Endothelial cell of umbilical vein (primary cell): ENCODE measurements at regions not wholly inside any gene's neighbourhood (a gene's known extent, or its start where the extent isn't known, plus 50 kb on each side); places are given as distances from the start of the nearest gene placed in this dataset.

Experiments used
- BruUV-seq: library from RNA; stranded (reverse); fragments of 400-500 nt; replicated peaks from 2 replicates; lab custom pipeline; 2021; lab: Mats Ljungman, UMichigan
- CTCF ChIA-PET: fragments of 300-600, 350-600 bp; sonication (Branson Sonifier 250); formaldehyde crosslinking; loops from one replicate; lab custom pipeline; 2021; ENCODE audit warnings: antibody characterized with exemption, inconsistent platforms; lab: Charles Lee
- POLR2A ChIA-PET: fragments of 300-600, 350-600 bp; sonication (Branson Sonifier 250); formaldehyde crosslinking; loops from one replicate; lab custom pipeline; 2021; ENCODE audit warnings: antibody characterized with exemption, inconsistent platforms; lab: Charles Lee
- DNase-seq: peaks from one replicate; pipeline ENCODE4 v3.0.0-alpha.2; 2011; ENCODE audit warnings: low read depth, low spot score
- FAIRE-seq: peaks from 2 replicates; lab custom pipeline; 2011; peaks lifted over from hg19 to GRCh38; lab: Jason Lieb, UNC
- H2AFZ ChIP-seq: 2 replicates; pipeline ENCODE4 v1.6.0; 2012; ENCODE audit warnings: low read depth, low read length, control low read depth, inconsistent platforms
- H3K27ac ChIP-seq: 2 replicates; pipeline ENCODE4 v1.5.1; 2011; ENCODE audit warnings: low read depth, mild to moderate bottlenecking, control low read depth, low read length, moderate library complexity; ENCODE audit not compliant: insufficient read depth
- H3K27me3 ChIP-seq, 2 experiments: 2 replicates each; pipeline versions ENCODE4 v1.6.0 to v1.6.1; 2011; ENCODE audit warnings: low read length in 2 of 2, mixed read lengths in 1 of 2; ENCODE audit not compliant: control insufficient read depth in 2 of 2, insufficient read depth in 2 of 2
- H3K36me3 ChIP-seq, 2 experiments: 2 replicates in 1 of 2; 3 replicates in 1 of 2; pipeline ENCODE4 v1.5.1; 2011; ENCODE audit warnings: low read length in 2 of 2, mild to moderate bottlenecking in 1 of 2, moderate library complexity in 1 of 2; ENCODE audit not compliant: control insufficient read depth in 2 of 2, insufficient read depth in 2 of 2; ENCODE audit errors: extremely low read depth in 1 of 2
- H3K4me1 ChIP-seq: 3 replicates; pipeline ENCODE4 v1.5.1; 2011; ENCODE audit warnings: mild to moderate bottlenecking, low read length; ENCODE audit not compliant: control insufficient read depth, insufficient read depth; ENCODE audit errors: extremely low read depth
- H3K4me2 ChIP-seq: 2 replicates; pipeline ENCODE4 v1.6.1; 2011; ENCODE audit warnings: low read length, control low read depth, mixed read lengths; ENCODE audit not compliant: insufficient read depth
- H3K4me3 ChIP-seq, 3 experiments: fragments of 200-600 bp in 1 of 3; sonication (generic), shearing (Covaris generic) in 1 of 3; replicated peaks in 1 of 3; 2 replicates each; pipeline ENCODE4 v1.5.1; 2011 to 2016; ENCODE audit warnings: control low read depth in 3 of 3, low read length in 3 of 3, mild to moderate bottlenecking in 2 of 3, inconsistent platforms in 1 of 3, low read depth in 1 of 3, moderate library complexity in 1 of 3; ENCODE audit not compliant: insufficient read depth in 1 of 3
- H3K79me2 ChIP-seq: 2 replicates; pipeline ENCODE4 v1.6.0; 2012; ENCODE audit warnings: low read length, inconsistent platforms; ENCODE audit not compliant: control insufficient read depth, insufficient read depth
- H3K9ac ChIP-seq: replicated peaks from 2 replicates; pipeline ENCODE3; 2011; ENCODE audit warnings: low read length, control low read depth; ENCODE audit not compliant: insufficient read depth; ENCODE audit errors: extremely low read depth
- H3K9me1 ChIP-seq: replicated peaks from 3 replicates; pipeline ENCODE4 v1.6.0; 2011; ENCODE audit warnings: mild to moderate bottlenecking, low read length; ENCODE audit not compliant: control insufficient read depth, insufficient read depth; ENCODE audit errors: extremely low read depth
- H3K9me3 ChIP-seq: replicated peaks from 2 replicates; pipeline ENCODE4 v1.5.1; 2012; ENCODE audit warnings: low read length, inconsistent platforms; ENCODE audit not compliant: control insufficient read depth, insufficient read depth
- H4K20me1 ChIP-seq: replicated peaks from 2 replicates; pipeline ENCODE3; 2011; ENCODE audit warnings: mild to moderate bottlenecking, low read length; ENCODE audit not compliant: control insufficient read depth, insufficient read depth; ENCODE audit errors: extremely low read depth
- EZH2 ChIP-seq: IDR thresholded peaks from 2 replicates; pipeline ENCODE4 v1.6.1; 2012; ENCODE audit warnings: borderline replicate concordance, low read depth, mild to moderate bottlenecking, moderate library complexity, low read length, inconsistent platforms; ENCODE audit not compliant: severe bottlenecking
- FOS ChIP-seq: IDR thresholded peaks from 2 replicates; pipeline ENCODE4 v1.6.1; 2011; ENCODE audit warnings: mild to moderate bottlenecking, low read length, moderate library complexity, borderline replicate concordance; ENCODE audit not compliant: insufficient read depth
- GATA2 ChIP-seq: IDR thresholded peaks from 2 replicates; pipeline ENCODE4 v1.7.0; 2011; ENCODE audit warnings: low read depth, mild to moderate bottlenecking, moderate library complexity, mixed read lengths, low read length; ENCODE audit not compliant: insufficient read length, insufficient read depth
- JUN ChIP-seq: IDR thresholded peaks from 2 replicates; pipeline ENCODE4 v1.6.1; 2011; ENCODE audit warnings: borderline replicate concordance, low read depth; ENCODE audit not compliant: insufficient read length, insufficient read depth
- MYC ChIP-seq: IDR thresholded peaks from one replicate; pipeline ENCODE4 v1.6.1; 2011; ENCODE audit warnings: mild to moderate bottlenecking, low read depth, low read length
- POLR2A ChIP-seq: IDR thresholded peaks from 2 replicates; pipeline ENCODE4 v1.6.1; 2012; ENCODE audit warnings: low read depth, mild to moderate bottlenecking, control low read depth, low read length
- POLR2AphosphoS5 ChIP-seq: IDR thresholded peaks from 2 replicates; pipeline ENCODE4 v1.6.1; 2012; ENCODE audit warnings: low read depth, mild to moderate bottlenecking, control low read depth, low read length, moderate library complexity; ENCODE audit not compliant: insufficient read depth
- dilution Hi-C: fragments of 300-500 bp; cut with MboI; formaldehyde crosslinking; loops from one replicate; pipeline ENCODE4 v1.15.0; 2019; ENCODE audit warnings: low sequenced_read_pairs; ENCODE audit not compliant: extremely low pct_ligation_motif_present
- intact Hi-C: fragments of 100-400 bp; cut with micrococcal nuclease; formaldehyde crosslinking; loops from one replicate; pipeline ENCODE4 v1.10.0; 2022
- TF ChIP-seq, protein P1 (sequence below), 2 donors: IDR thresholded peaks; 1 replicate in 1 of 2; 2 replicates in 1 of 2; pipeline ENCODE4 v1.5.1; 2011; ENCODE audit warnings: low read length in 2 of 2, mild to moderate bottlenecking in 2 of 2, moderate library complexity in 2 of 2, control low read depth in 1 of 2, inconsistent platforms in 1 of 2, low read depth in 1 of 2; ENCODE audit not compliant: insufficient read depth in 1 of 2; ENCODE audit errors: extremely low read depth in 1 of 2
- TF ChIP-seq, protein P2 (sequence below): IDR thresholded peaks from 2 replicates; pipeline ENCODE4 v1.6.1; 2011; ENCODE audit not compliant: insufficient read depth, insufficient read length

DNA sequence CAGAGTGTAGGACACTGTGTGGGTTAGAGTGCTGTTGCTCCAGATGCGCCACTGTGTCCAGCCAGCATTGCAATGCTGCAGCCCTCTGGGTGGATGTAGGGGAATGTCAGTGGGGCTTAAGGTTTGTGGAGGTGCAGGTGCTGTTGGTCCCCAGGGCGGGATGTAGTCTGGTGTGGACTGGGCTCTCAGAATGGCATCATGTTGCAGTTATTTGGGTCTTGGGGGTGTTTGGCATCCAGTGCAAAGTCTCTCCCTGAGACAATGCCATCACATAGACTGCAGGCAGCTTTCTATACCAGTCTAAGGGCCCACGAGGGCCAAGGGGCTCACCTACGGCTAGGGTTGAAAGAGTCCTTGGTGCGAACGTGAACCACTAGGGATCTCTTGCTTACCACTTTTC is 275.3 kb downstream of the SOX11 start:
- Histone ChIP-seq H4K20me1 (no peaks in the 10 kb centered on the region), H3K4me3 (no peak overlapping the region), H3K9ac (no peak overlapping the region), H3K36me3 (no peaks in the 10 kb centered on the region), H3K27me3 (no peaks in the 10 kb centered on the region), H3K9me1 (no peaks in the 10 kb centered on the region), H3K79me2 (no peaks in the 10 kb centered on the region), H3K27ac (no peak overlapping the region), H3K4me2 (no peak overlapping the region), H3K9me3 (peaks cover 4% of the 10 kb centered on the region), H3K4me1 (no peaks in the 10 kb centered on the region), H2AFZ (no peak overlapping the region)
- intact Hi-C loops (no loop called here), dilution Hi-C loops (no loop called here)
- TF ChIP-seq GATA2 = no peak
- TF ChIP-seq POLR2AphosphoS5 = no peak
- TF ChIP-seq, protein P1, sequence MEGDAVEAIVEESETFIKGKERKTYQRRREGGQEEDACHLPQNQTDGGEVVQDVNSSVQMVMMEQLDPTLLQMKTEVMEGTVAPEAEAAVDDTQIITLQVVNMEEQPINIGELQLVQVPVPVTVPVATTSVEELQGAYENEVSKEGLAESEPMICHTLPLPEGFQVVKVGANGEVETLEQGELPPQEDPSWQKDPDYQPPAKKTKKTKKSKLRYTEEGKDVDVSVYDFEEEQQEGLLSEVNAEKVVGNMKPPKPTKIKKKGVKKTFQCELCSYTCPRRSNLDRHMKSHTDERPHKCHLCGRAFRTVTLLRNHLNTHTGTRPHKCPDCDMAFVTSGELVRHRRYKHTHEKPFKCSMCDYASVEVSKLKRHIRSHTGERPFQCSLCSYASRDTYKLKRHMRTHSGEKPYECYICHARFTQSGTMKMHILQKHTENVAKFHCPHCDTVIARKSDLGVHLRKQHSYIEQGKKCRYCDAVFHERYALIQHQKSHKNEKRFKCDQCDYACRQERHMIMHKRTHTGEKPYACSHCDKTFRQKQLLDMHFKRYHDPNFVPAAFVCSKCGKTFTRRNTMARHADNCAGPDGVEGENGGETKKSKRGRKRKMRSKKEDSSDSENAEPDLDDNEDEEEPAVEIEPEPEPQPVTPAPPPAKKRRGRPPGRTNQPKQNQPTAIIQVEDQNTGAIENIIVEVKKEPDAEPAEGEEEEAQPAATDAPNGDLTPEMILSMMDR (IDR thresholded peaks at IDR 0.05; ENCODE audit: extremely low read depth in 1 of 2, insufficient read depth in 1 of 2, low read depth in 1 of 2, low read length in 2 of 2) = no peak
- TF ChIP-seq MYC = no peak
- TF ChIP-seq, protein P2, sequence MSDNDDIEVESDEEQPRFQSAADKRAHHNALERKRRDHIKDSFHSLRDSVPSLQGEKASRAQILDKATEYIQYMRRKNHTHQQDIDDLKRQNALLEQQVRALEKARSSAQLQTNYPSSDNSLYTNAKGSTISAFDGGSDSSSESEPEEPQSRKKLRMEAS = no peak
- TF ChIP-seq JUN = no peak
- TF ChIP-seq POLR2A = no peak
- no peak for TF ChIP-seq EZH2
- no peak for TF ChIP-seq FOS
- FAIRE-seq (no peak), DNase-seq (no peak)
- no TSS peak for BruUV-seq
- CTCF ChIA-PET = no interaction called here
- POLR2A ChIA-PET = no interaction called here
